GM12878 (cell line): ENCODE measurements at regions not wholly inside any gene's neighbourhood (a gene's known extent, or its start where the extent isn't known, plus 50 kb on each side); places are given as distances from the start of the nearest gene placed in this dataset.

Experiments used
- BACH1 ChIP-seq: fragments of 450-650 bp; IDR thresholded peaks from 2 replicates; pipeline ENCODE4 v1.6.1; 2017; ENCODE audit warnings: mild to moderate bottlenecking, borderline replicate concordance
- BMI1 ChIP-seq: fragments of 450-650 bp; IDR thresholded peaks from 2 replicates; pipeline ENCODE4 v1.6.1; 2016; ENCODE audit warnings: mild to moderate bottlenecking, moderate library complexity, borderline replicate concordance
- CBX3 ChIP-seq: fragments of 200-600 bp; sonication (generic); IDR thresholded peaks from 2 replicates; pipeline ENCODE4 v1.6.1; 2016; ENCODE audit warnings: low read depth, borderline replicate concordance
- CREM ChIP-seq: IDR thresholded peaks from 2 replicates; pipeline ENCODE4 v1.6.1; 2014; ENCODE audit warnings: antibody characterized with exemption, low read depth
- E2F8 ChIP-seq: fragments of 450-650 bp; IDR thresholded peaks from 2 replicates; pipeline ENCODE4 v1.6.1; 2018; ENCODE audit warnings: mild to moderate bottlenecking, low read depth, moderate library complexity; ENCODE audit not compliant: partially characterized antibody
- EZH2 ChIP-seq: IDR thresholded peaks from 2 replicates; pipeline ENCODE4 v1.6.1; 2012; ENCODE audit warnings: low read depth, mild to moderate bottlenecking, control low read depth, inconsistent platforms, low read length, borderline replicate concordance; ENCODE audit not compliant: control insufficient read depth
- KDM1A ChIP-seq: fragments of 200-600 bp; sonication (generic); IDR thresholded peaks from 2 replicates; pipeline ENCODE4 v1.6.1; 2016; ENCODE audit warnings: borderline replicate concordance
- LARP7 ChIP-seq: fragments of 450-650 bp; IDR thresholded peaks from 2 replicates; pipeline ENCODE4 v1.6.1; 2017; ENCODE audit warnings: mild to moderate bottlenecking
- MAX ChIP-seq: IDR thresholded peaks from 2 replicates; pipeline ENCODE4 v1.6.1; 2012; ENCODE audit warnings: low read depth, low read length, improper control_type of control experiment
- MEF2A ChIP-seq: IDR thresholded peaks from 2 replicates; pipeline ENCODE4 v1.6.1; 2011; ENCODE audit warnings: low read depth, mild to moderate bottlenecking, low read length, moderate library complexity; ENCODE audit not compliant: insufficient read depth
- POLR2AphosphoS5 ChIP-seq: IDR thresholded peaks from 2 replicates; pipeline ENCODE4 v1.6.1; 2011; ENCODE audit warnings: mild to moderate bottlenecking, low read length, inconsistent platforms
- RELA ChIP-seq: fragments of 450-650 bp; IDR thresholded peaks from 2 replicates; pipeline ENCODE4 v1.8.0; 2014; ENCODE audit warnings: borderline replicate concordance; ENCODE audit not compliant: partially characterized antibody
- SKIL ChIP-seq: fragments of 450-650 bp; IDR thresholded peaks from 2 replicates; pipeline ENCODE4 v1.6.1; 2017; ENCODE audit warnings: mild to moderate bottlenecking, low read depth, inconsistent platforms; ENCODE audit not compliant: poor library complexity, severe bottlenecking
- SMARCA5 ChIP-seq: fragments of 450-650 bp; IDR thresholded peaks from 2 replicates; pipeline ENCODE4 v1.6.1; 2017; ENCODE audit warnings: mild to moderate bottlenecking
- STAT3 ChIP-seq: IDR thresholded peaks from 2 replicates; pipeline ENCODE4 v1.6.1; 2011; ENCODE audit warnings: low read depth, low read length, improper control_type of control experiment
- WRNIP1 ChIP-seq: IDR thresholded peaks from 2 replicates; pipeline ENCODE4 v1.6.1; 2011; ENCODE audit warnings: low read depth, low read length, improper control_type of control experiment, borderline replicate concordance
- ZNF384 ChIP-seq: IDR thresholded peaks from 2 replicates; pipeline ENCODE4 v1.6.1; 2012; ENCODE audit warnings: low read depth, mild to moderate bottlenecking, low read length, improper control_type of control experiment, borderline replicate concordance
- ZNF592 ChIP-seq: fragments of 450-650 bp; IDR thresholded peaks from 2 replicates; pipeline ENCODE4 v1.6.1; 2017; ENCODE audit warnings: mild to moderate bottlenecking, moderate library complexity
- TF ChIP-seq, protein P1 (sequence below): fragments of 450-650 bp; IDR thresholded peaks from 2 replicates; pipeline ENCODE4 v1.6.1; 2016; ENCODE audit warnings: mild to moderate bottlenecking

DNA sequence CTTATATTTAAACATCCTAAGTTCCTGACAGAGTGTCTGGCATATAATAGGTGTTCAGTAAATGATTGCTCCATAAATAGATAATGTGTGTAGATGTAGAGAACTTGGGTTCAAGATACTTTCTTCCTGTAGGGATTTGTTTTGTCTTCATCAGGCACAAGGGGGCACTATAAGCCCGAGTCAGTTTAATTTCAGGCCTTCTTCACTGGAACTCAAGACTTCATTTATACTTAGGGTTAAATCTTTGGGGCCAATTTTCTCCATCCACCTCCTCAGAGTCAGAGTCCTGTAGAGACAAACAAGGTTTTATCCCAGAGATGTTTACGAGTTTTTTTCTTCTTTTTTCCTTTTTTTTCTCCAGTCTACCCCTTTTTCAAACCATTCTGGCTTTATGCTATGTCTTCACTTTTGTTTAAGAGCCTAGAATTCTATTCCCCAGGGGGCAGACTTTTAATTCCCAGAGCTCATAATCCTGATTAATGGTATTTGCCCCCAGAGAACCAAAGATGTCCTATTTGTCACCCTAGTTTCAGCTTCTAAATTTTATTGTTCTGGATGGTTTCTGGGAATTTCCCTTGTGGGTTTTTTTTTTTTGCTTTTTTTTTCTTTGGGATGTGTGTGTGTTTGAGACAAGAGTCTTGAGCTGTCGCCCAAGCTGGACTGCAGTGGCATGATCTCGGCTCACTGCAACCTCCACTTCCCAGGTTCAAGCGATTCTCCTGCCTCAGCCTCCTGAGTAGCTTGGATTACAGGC is 88.4 kb downstream of the HFE start (continued):
- peak; percentile 50; the same call in 1 of the 2 replicates for TF ChIP-seq ZNF592
- TF ChIP-seq BMI1: no peak
- 0 out of 2 replicates have a peak, but pooled peaks have one; percentile 23 for TF ChIP-seq MEF2A
- TF ChIP-seq, protein P1, sequence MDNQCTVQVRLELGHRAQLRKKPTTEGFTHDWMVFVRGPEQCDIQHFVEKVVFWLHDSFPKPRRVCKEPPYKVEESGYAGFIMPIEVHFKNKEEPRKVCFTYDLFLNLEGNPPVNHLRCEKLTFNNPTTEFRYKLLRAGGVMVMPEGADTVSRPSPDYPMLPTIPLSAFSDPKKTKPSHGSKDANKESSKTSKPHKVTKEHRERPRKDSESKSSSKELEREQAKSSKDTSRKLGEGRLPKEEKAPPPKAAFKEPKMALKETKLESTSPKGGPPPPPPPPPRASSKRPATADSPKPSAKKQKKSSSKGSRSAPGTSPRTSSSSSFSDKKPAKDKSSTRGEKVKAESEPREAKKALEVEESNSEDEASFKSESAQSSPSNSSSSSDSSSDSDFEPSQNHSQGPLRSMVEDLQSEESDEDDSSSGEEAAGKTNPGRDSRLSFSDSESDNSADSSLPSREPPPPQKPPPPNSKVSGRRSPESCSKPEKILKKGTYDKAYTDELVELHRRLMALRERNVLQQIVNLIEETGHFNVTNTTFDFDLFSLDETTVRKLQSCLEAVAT: peak; percentile 61
- no peak for TF ChIP-seq E2F8
- TF ChIP-seq ZNF384: peak; percentile 56; the same call in 1 of the 2 replicates
- no peak for TF ChIP-seq STAT3
- no peak for TF ChIP-seq CBX3
- no peak for TF ChIP-seq EZH2
- no peak for TF ChIP-seq KDM1A
- TF ChIP-seq SKIL: peak; percentile 67
- no peak for TF ChIP-seq BACH1
- TF ChIP-seq POLR2AphosphoS5: no peak
- peak; percentile 93 for TF ChIP-seq SMARCA5
- no peak for TF ChIP-seq CREM
- TF ChIP-seq WRNIP1: no peak
- TF ChIP-seq LARP7: no peak
- no peak for TF ChIP-seq MAX
- TF ChIP-seq RELA: no peak
